Left ventricle myocardium superior (tissue), 1 donor: ENCODE measurements at regions not wholly inside any gene's neighbourhood (a gene's known extent, or its start where the extent isn't known, plus 50 kb on each side); places are given as distances from the start of the nearest gene placed in this dataset.

ENCODE experiments used
- ATAC-seq: fragments of 200-7000 bp; cut with Tn5 transposase; one replicate; pipeline ENCODE4 v1.9.1; 2020; ENCODE audit warnings: mild to moderate bottlenecking, moderate library complexity
- DNase-seq: peaks from one replicate; pipeline ENCODE4 v3.0.0-alpha.2; 2020
- intact Hi-C: fragments of 100-400 bp; cut with micrococcal nuclease; formaldehyde crosslinking; loops from one replicate; pipeline ENCODE4 v1.11.0; 2022
- donor health status: DM: no; HTN: yes; CAD: no; lungs with severe emphysema.

DNA sequence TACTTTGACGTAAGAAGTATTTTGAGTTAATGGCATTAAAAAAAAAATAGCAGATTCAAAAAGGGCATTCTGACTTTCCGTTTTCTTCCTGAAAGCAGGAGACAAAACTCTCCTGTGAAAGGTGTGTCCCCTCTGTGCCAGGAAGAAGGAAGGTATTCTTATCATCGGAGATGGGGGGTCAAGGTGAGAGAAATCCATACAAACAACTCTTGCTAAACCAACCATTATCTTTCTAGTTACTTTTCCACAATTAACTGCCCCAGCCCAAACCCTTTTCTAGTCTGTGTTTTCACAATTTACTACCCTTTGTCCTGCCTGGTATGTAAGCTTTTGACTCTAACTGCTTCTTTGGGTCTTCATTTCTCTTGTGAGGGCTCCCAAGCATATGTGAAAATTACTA lies 717.3 kb downstream of the EPM2A start:
- DNase-seq: no peak
- ATAC-seq: no peak

GRCh38 chr6:145020114-145020513 lies 715.2 kb downstream of the EPM2A start:
- intact Hi-C loops: no loop called here
- ATAC-seq: no peak
- no peak for DNase-seq

More for the DNA sequence above, 717.3 kb downstream of the EPM2A start:
- intact Hi-C loops: no loop called here

DNA sequence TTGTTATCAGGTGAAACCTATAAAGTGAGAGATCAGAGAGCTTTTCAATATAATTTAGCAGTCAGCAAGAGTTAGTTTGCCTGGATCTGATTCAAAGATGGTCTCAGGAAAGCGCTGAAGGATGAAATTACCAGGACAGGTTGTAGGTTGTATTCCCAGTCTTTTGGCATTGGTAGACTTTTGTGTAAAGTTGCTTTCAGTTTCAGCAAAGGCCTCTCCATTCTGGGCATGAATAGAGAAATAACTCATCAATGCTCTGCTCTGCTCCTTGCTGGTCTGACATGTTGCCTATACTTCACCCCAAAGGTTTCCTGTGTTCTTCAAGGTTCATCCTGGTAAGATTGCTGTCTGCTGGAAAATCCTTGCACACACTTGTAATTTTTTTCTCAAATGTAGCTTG lies 714.8 kb downstream of the EPM2A start:
- ATAC-seq (no peak), DNase-seq (no peak)
- intact Hi-C loops: no loop called here

- no peak for ATAC-seq
- DNase-seq: no peak
- intact Hi-C loops: no loop called here
Measured at GRCh38 chr6:145022199-145022796, 713.0 kb downstream of the EPM2A start.

DNA sequence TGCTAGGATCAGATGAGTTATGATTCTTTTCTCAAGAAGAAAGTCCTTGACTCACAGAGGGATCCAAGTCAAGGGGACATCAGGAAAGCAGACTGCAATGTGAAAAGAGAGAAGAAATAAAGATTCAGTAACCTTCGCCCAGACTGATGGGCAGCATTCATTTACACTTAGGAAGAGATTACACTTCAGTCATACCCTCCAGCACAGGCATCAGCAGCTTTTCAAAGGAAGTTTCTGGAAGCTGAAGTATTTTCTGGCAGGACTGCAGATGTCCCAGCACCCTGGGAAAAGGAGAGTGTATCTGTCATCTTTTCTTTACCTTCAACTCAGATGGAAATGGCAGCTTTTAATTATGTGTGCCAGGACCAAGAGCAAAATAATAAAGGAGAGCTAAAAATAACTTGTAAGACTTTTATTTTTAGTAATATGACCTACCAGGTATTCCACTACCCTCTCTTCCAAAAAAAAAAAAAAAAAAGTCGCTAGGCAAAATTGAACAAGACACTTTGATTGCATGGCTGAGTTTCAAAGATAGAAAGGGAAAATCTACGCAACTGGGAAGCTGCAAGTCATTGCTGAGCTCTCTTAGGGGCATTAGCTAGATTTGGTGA lies 712.1 kb downstream of the EPM2A start:
- intact Hi-C loops: no loop called here
- no peak for DNase-seq
- peak; percentile 85 for ATAC-seq

GRCh38 chr6:145025488-145025887 lies 709.8 kb downstream of the EPM2A start:
- intact Hi-C loops: loop anchor here (5.0 kb wide), 1 partner anchor 187 kb away; no protein-coding TSS in a partner anchor
- ATAC-seq (no peak), DNase-seq (no peak)

DNA sequence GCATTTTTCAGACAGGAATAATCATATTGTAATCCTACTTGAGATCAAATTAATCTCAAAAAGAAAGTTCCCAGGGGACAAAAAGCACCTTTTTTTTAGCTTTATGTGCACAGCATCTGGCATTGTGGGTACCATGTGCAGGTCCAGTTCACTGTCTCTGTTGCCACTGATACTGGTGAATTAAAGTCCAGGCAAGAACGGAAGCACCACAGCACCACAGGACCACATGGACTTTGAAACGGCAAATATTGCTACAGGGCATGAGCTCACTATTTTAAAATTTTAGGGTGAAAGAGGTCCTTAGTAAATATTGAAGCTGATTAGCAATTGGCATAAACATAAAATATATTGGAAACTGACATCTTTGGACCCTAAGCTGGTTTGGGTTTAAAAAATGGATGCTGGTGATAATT lies 709.0 kb downstream of the EPM2A start:
- DNase-seq (no peak), ATAC-seq (no peak)
- intact Hi-C loops: loop anchor here (5.0 kb wide), 1 partner anchor 186 kb away; no protein-coding TSS in a partner anchor

- DNase-seq (no peak), ATAC-seq (peak; percentile 46)
- intact Hi-C loops: loop anchor here (5.0 kb wide), 1 partner anchor 184 kb away; no protein-coding TSS in a partner anchor
Measured at GRCh38 chr6:145028144-145028818, 707.0 kb downstream of the EPM2A start.

- no peak for ATAC-seq
- DNase-seq: no peak
- intact Hi-C loops: no loop called here
Measured at GRCh38 chr6:145031001-145031400, 704.3 kb downstream of the EPM2A start.

DNA sequence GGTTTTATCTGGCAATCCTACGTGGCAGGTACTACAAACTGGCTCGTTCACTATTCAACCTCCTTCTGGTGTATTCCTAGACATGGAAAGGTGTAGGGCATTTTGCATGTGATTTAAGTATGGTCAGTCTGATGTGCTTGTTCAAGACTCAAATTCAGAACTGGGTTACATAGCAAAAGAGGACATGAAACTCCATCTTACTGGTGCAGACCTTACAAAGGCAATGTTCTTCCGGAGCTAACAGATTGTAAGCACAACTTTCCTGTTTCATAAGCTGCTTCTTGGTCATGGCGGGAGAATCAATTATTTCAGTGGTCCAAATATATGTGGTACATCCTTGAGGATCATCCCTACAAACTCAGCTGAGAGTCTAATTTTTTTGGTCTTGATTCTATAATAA lies 703.4 kb downstream of the EPM2A start:
- DNase-seq: no peak
- intact Hi-C loops: no loop called here

DNA sequence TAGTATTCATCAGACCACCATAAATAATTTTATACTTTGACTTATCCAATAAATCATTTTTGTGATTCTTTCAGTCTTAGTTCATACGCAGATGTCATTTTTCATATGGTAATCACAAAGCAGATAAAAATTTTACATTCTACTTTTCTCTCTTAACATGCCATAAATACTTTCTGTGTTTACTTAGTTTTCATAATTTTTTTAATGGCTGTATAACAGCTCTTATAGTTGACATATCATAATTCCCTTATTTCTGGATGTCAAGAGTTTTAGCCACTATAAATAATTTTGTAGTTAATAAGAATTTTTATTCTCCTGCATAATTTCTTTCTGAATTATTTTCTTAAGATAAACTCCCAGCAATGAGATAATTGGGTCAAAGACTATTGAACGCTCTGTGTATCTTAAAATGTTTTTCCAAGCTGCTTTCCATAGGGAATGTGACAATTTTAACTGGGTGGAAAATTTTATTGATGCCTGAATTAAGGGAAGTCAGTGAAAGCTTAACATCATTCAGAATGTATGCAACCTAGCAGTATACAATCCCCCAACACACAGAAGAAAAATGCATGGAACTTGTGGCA lies 702.7 kb downstream of the EPM2A start:
- ATAC-seq (no peak), DNase-seq (no peak)
- intact Hi-C loops: no loop called here

More for the DNA sequence above, 703.4 kb downstream of the EPM2A start:
- no peak for ATAC-seq

- intact Hi-C loops: no loop called here
- DNase-seq (no peak), ATAC-seq (no peak)
Measured at GRCh38 chr6:145034664-145035063, 700.7 kb downstream of the EPM2A start.

DNA sequence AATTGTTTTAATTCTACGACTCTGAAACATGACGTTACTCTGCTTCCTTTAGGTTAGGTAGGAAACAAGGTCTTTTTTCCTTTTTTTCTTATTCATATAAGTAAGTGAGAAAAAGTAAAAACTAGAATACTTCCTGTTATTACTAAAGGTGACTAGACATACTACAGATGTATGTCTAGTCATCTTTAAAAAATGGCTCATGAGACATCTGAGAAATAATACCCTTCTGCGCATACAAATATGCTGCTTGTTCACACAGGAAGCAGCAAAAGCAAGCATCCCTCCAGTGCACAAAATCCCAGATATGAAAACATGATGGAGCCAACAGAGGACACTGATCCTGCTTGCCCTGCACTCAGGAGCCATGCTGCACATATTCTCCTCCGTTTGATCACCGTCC lies 699.1 kb downstream of the EPM2A start:
- DNase-seq: no peak
- ATAC-seq: no peak
- intact Hi-C loops: no loop called here

GRCh38 chr6:145036848-145037567 lies 698.3 kb downstream of the EPM2A start:
- no peak for DNase-seq
- peak; percentile 92 for ATAC-seq
- intact Hi-C loops: no loop called here

- ATAC-seq (no peak), DNase-seq (no peak)
- intact Hi-C loops: no loop called here
Measured at GRCh38 chr6:145042559-145042958, 692.8 kb downstream of the EPM2A start.

- ATAC-seq (peak; percentile 26), DNase-seq (no peak)
- intact Hi-C loops: no loop called here
Measured at GRCh38 chr6:145043926-145044500, 691.3 kb downstream of the EPM2A start.

DNA sequence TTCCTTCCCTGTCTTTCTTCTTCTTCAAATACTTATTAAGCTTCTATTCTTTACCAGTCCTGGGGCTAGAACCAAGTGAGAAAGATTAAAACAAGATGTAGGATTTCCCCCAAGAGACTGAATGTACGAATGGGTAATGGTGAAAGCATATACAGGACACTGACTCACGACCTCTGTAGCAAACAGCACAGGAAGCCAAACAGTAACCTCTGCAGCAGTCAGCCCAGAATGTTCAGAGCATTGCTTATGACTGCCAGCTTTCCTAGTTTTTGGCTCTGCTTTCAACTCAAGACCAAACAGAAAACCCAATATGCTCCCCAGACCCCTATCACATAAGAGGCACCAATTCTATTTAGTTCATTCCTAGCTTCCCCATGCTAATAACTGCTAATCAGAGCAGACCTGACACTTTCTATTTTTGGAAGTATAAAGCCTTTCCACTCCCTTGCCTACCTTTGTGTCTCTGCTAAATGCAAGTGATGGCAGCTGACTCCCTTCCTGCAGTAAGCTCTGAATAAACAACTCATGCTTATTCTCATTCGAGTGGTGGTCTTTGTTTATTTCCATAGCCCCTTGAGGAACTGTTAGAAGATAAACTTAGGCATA lies 690.6 kb downstream of the EPM2A start:
- ATAC-seq (peak; percentile 95), DNase-seq (no peak)
- intact Hi-C loops: no loop called here

DNA sequence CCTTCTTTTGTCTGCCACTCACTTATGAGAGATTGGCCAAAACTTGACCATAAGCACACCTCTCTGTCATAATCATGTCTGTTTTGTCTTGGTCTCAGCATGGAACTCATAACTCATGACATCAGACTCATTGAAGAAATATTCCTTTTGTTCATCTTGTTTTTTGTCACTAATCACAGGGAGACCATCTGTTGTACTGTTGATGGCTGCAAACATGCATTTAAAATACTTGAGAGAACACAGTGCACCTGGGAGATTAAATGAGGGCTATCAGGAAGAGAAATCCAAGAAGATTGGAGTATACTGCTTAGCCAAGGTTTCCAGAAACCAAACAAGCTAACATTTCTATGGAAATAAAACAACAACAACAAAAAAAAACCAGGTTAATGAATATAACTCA lies 689.7 kb downstream of the EPM2A start:
- intact Hi-C loops: no loop called here
- ATAC-seq (no peak), DNase-seq (no peak)

DNA sequence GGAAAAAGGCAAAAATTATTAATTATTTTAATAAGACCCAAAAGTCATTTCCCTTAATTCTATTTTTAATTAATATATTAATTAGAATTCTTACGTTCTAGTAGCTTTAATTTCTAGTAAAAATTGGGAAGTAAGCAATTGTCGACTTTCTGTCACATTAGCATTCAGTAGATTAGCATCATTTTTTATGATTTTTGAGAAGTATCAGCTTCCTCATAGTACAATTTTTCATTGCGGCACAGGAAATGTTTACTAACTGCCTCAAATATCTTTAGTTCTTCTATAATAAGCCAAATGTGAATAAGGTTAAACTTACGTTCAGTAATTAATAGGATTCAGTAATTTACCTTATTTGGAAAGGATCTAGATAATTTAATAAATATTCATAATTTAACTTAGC lies 687.4 kb downstream of the EPM2A start:
- ATAC-seq: no peak
- intact Hi-C loops: no loop called here
- no peak for DNase-seq
